IMR-90 (cell line): ENCODE measurements at regions not wholly inside any gene's neighbourhood (a gene's known extent, or its start where the extent isn't known, plus 50 kb on each side); places are given as distances from the start of the nearest gene placed in this dataset.

Experiments used
- CEBPB ChIP-seq: IDR thresholded peaks from 2 replicates; pipeline ENCODE4 v1.6.1; 2012; ENCODE audit warnings: low read depth, low read length, improper control_type of control experiment
- CTCF ChIP-seq: conservative IDR thresholded peaks from 2 replicates; pipeline ENCODE4 v1.5.1; 2012; ENCODE audit warnings: mild to moderate bottlenecking, low read depth, low read length, improper control_type of control experiment
- POLR2A ChIP-seq: IDR thresholded peaks from 2 replicates; pipeline ENCODE4 v1.6.1; 2012; ENCODE audit warnings: mild to moderate bottlenecking, low read depth, low read length
- RAD21 ChIP-seq: IDR thresholded peaks from 2 replicates; pipeline ENCODE4 v1.6.1; 2012; ENCODE audit warnings: low read length, improper control_type of control experiment
- RFX5 ChIP-seq: IDR thresholded peaks from 2 replicates; pipeline ENCODE4 v1.8.0; 2012; ENCODE audit warnings: low read depth, mild to moderate bottlenecking, low read length, moderate library complexity
- SMC3 ChIP-seq: fragments of 150-350 bp; IDR thresholded peaks from 2 replicates; pipeline ENCODE4 v1.6.1; 2016; ENCODE audit warnings: low read depth, mild to moderate bottlenecking, antibody characterized with exemption, low read length, moderate library complexity

GRCh38 chr4:173475751-173476150 is 54.3 kb downstream of the HAND2 start:
- TF ChIP-seq POLR2A, result no peak
- no peak for TF ChIP-seq CTCF
- TF ChIP-seq CEBPB, result no peak
- no peak for TF ChIP-seq RAD21
- no peak for TF ChIP-seq RFX5
- TF ChIP-seq SMC3, result no peak
